NCI-H1694 treated with DMSO at 0.1 percent for 48 hours (cell line): ENCODE measurements at regions not wholly inside any gene's neighbourhood (a gene's known extent, or its start where the extent isn't known, plus 50 kb on each side); places are given as distances from the start of the nearest gene placed in this dataset.
"Not testable (repeated sequence)": the region's sequence is repeated elsewhere in the genome, so short reads cannot be mapped to it uniquely, and the experiment has no call there.

Source experiments
- DNase-seq: peaks from one replicate; lab custom pipeline; 2025; lab: John Stamatoyannopoulos, UW

- no peak for DNase-seq
These were observed 500.1 kb downstream of the CCDC171 start for GRCh38 chr9:16052757-16053530.

DNA sequence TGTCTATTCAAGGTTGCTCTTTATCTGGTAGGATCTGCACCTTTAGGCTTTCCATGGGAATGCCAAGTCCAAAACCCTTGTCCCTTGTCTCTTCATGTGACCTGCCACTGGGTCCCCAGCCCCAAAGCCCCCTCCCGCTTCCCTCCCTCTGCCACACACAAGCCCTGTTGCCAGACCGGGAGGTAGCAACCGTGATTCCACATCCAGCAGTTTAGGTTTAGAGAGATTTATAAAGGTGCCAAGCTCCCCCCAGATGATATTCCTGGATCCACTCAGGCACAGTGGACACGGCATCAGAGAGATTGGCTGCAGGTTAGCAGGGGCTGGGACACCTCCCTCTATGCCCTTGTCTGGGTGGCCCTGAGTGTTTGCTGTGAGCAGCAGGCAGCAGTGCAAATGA, 504.7 kb downstream of the CCDC171 start:
- DNase-seq, result no peak

GRCh38 chr9:16058131-16058549, 505.3 kb downstream of the CCDC171 start:
- DNase-seq, result no peak

GRCh38 chr9:16060436-16061129, 507.7 kb downstream of the CCDC171 start:
- DNase-seq, result no peak

DNA sequence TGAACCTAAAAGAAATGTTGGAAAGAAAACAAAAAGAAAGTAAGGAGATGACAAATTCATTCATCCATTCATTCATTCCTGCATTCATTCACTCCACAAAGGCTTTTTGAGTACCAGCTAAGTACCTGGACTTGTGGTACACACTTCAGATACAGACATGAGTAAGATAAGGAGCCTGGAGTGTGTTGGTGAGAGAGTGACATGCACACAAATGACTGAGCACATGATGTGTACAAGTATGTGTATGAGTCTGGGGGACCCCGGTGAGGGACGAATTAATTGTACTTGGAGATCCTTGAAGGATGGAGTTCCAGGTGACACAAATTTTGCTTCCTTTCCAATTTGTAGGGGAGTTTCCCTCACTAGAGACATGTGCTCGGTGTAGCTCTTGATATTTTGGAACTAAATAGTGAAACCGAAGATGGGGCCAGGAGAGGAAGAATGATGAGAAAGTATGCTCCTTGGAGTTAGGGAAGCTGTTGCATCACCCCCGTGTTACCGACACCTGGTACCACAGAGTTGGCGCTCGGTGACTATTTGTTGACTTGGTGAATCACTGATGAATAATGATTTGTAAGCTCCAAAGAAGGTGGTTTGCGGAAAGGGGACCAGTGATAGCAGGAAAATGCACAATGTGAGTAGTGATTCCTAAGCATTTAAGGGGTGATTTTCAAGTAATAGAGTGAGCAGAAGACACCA, 509.8 kb downstream of the CCDC171 start:
- DNase-seq, result no peak

DNA sequence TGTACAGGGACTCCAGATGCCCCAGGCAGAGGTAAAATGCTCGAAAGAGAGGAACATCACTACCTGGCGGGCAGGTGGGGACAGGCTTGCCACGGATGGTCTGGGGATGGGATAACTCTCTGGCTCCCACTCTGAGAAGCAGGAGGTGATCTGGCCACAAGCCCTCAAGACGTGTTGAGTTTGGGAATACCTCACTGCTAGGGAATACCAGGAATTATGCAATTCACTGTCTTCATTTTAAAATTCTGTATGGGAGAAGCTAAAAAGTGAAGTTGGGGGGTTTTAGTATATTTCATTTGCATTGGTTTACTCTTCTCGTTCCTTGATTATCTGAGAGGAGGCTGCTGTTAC, 510.4 kb downstream of the CCDC171 start:
- no peak for DNase-seq

DNA sequence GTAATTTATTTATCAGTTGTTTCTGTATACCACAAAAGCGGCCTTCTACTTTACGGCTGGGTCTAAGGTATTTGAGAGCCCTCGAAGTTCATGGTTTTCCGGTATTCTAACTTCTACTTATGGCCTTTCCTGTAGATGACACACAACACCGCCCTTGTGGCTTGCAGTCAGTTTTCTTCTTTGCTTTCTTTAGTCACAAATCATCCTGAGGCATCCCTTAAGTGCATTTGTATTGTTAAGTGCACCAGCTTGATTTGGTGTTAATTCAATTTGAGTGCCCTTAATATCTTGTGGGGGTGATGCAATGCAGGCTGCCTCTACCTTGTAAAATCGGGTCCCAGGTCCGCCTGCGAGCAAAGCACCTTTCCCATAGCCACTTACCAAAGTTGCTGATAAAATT, 511.9 kb downstream of the CCDC171 start:
- no peak for DNase-seq

DNA sequence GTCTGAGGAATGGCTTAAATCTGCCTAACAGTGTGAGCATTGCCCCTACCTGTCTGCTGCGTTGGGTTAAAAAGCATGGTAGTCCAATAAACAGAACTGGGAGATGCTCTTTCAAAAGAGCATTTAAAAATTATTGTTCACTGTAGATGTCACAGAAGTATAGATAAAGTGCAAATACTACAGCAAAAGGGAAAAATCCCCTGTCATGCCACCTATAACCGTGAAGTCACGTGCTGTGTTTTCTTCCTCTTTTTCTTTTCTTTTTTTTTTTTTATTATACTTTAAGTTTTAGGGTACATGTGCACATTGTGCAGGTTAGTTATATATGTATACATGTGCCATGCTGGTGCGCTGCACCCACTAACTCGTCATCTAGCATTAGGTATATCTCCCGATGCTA, 513.4 kb downstream of the CCDC171 start:
- not testable (repeated sequence) for DNase-seq

GRCh38 chr9:16068476-16068875, 515.6 kb downstream of the CCDC171 start:
- no peak for DNase-seq

GRCh38 chr9:16069249-16069648, 516.4 kb downstream of the CCDC171 start:
- DNase-seq, result no peak

GRCh38 chr9:16069671-16070454, 517.0 kb downstream of the CCDC171 start:
- DNase-seq, result no peak

DNA sequence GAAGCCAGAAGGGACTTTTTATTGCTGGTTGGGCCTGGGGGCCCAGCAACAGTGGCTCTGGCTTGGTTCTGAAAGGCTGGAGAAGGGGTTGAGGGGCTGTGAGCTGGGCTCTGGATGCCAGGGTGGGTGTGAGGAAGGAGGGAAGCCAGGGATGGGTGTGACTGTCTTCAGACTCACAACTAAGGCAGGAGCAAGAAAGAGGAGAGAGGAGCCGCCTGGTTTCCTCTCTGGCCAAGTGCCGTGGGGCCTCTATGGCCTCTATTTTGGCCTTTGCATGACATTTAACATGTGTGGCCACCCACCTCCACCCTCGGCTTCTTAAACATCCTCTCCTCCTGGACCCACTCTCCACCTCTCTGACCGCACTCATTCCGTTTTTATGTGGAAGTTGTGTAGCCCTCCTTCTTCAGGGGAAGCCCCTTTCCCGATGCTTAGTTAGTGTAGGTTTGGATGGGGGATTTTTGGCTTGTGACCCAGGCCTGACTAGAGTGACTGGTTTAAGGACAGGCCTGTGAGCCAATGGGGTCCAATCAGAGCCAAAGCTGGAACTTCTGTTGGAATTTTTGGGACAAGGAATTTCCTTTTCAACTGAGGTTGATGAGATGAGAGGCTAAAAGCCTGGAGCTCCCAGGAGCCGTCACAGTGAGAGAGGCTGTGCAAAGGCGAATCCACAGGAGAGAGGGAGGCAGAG, 517.8 kb downstream of the CCDC171 start:
- no peak for DNase-seq

DNA sequence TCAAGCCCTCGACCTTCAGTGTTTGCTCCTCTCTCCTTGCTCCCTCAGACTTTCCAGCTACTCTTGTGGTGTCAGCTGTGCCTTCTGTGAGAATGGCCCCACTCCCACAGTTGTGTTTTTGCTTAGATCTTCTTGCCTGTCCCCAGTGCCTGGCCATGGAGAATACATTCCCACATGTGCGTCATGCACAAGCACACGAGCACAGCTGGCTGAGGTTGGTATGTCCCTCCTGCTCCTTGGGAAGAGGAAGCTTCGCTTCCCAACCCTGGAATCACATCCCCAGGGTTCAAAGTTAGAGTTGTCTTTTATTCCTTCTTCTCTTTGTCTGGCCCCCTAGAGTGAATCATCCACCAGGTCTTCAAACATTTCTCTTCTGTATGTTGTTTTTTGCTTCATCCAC, 518.6 kb downstream of the CCDC171 start:
- no peak for DNase-seq

- DNase-seq, result no peak
These were observed 522.1 kb downstream of the CCDC171 start for GRCh38 chr9:16074963-16075362.

DNA sequence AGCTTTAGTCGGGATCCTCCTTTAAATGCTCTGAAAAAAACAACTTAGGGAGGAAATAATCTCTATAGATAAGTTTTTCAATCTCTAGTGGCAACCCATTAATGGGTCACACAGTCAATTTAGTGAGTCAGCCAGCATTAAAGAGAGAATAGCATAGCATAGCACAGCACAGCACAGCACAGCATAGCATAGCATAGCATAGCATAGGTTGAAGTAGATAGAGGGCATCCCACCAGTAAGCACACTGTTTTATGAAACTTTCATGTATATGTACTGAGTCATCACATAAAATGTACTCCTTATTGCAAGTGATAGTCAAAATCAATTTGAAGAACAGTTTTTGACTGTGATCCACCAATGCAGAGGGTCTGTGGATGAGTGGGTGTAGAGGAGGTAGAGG, 522.9 kb downstream of the CCDC171 start:
- no peak for DNase-seq

DNA sequence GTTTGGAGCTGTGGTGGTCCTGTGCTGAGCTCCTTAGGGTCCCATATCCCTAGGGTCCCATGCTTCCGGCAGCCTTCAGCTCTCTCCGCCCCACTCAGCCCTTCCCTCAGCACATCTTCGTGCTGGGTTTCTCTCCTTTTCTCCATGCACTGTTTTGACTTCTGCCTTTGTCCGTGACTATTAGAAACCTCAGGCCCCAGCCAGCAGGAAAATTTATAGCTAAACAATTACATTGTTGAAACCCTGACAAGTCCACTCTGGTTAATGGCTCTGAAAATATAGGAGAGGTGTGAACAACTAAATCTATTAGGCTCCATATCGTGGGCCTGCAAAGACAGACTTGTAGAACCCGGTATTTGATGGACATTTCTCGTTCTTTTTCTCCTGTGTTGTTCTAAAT, 523.7 kb downstream of the CCDC171 start:
- DNase-seq, result no peak

GRCh38 chr9:16082796-16083195, 530.0 kb downstream of the CCDC171 start:
- no peak for DNase-seq

DNA sequence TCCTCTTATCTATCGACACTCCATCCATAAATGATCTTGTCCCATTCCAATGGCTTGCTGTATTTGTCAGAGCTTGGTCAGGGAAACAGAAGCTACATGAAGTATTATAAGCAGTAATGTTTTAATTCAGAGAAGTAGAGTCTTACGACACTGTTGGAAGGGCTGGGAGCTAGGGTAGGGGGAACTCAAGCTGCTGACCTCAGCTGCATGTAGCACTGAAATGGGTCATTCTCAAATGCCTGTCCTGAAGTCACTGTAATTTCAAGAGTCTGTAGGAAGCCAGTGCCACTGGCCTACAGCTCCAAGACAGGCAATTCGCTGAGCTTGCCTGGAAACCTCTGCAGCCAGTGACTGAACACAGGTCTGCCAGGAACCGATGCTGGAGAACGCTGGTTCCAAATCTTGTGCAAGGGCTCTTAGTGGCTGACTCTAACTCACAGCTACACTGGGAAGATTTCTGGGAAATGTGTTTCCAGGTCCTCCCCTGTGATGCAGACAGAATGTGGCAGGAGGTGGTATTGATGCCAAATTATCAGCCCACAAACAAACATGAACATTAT, 532.4 kb downstream of the CCDC171 start:
- no peak for DNase-seq

DNA sequence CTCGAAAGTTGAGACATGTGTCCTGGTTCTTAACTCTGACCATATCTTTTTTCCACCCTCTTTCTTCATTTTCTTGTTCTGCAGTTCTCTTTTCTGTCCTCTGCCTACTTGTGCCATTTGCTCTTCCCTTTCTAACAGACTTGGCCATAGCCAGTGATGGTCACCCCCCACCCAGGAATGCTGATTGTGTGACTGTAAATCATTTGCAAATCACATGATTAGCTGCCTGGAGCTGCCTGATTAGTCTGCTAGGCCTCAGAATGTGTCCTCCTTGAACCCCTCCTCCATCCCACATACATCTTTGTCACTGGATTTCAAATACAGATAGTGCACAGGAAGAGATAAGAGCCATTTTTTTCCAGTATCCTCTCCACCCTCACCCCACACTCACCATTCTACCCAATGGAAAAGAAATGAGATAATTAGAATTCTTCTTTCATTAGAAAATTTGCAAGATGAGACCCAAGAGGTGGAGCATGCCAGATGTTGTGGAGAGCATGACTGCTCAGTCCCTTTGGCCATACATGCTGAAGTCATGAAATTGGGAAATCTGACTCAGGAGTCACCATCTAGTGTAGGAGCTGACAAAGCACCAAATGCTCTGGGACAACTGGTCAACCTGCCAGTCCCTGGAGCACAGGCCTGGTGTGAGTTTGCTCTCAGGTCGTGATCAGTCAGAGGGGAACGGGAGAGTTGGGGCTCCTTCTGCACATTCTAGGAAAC, 538.2 kb downstream of the CCDC171 start:
- no peak for DNase-seq
